ENCODE measurements at regions not wholly inside any gene's neighbourhood (a gene's known extent, or its start where the extent isn't known, plus 50 kb on each side); places are given as distances from the start of the nearest gene placed in this dataset.

- ChIA-PET CTCF (no interaction called here), POLR2A (ENCODE audit: unreplicated experiment) (no interaction called here)
- Histone ChIP-seq H3K36me3 (ENCODE audit: low read depth, low read length) (no peaks in the 10 kb centered on the region), H3K79me2 (ENCODE audit: low read length) (no peaks in the 10 kb centered on the region), H3F3A (ENCODE audit: low read length, unreplicated experiment) (no peaks in the 10 kb centered on the region), H3K9me2 (replicated peaks; ENCODE audit: low read length) (no peaks in the 10 kb centered on the region), H3K27me3 (ENCODE audit: low read length) (no peaks in the 10 kb centered on the region), H3K9ac (ENCODE audit: low read length) (no peak overlapping the region), H3K4me3 (ENCODE audit: low read length) (no peak overlapping the region), H3K4me2 (ENCODE audit: low read length) (no peak overlapping the region), H4K20me1 (ENCODE audit: low read length) (no peaks in the 10 kb centered on the region), H3K9me3 (ENCODE audit: low read length) (no peaks in the 10 kb centered on the region), H3K27ac (ENCODE audit: low read length) (no peak overlapping the region), H3K4me1 (ENCODE audit: insufficient read depth, low read length) (no peaks in the 10 kb centered on the region), H2AFZ (ENCODE audit: low read length) (no peak overlapping the region)
- no peak for DNase-seq
- intact Hi-C loops (cut with micrococcal nuclease): no loop called here
- ATAC-seq: no peak
- no TSS peak for BruUV-seq (replicated peaks)
- no peak for TF ChIP-seq EZH2phosphoT487 (IDR thresholded peaks at IDR 0.05; ENCODE audit: borderline replicate concordance, low read length)
- TF ChIP-seq EZH2 (IDR thresholded peaks at IDR 0.05; ENCODE audit: low read length, unreplicated experiment): no peak
- TF ChIP-seq, protein P1, sequence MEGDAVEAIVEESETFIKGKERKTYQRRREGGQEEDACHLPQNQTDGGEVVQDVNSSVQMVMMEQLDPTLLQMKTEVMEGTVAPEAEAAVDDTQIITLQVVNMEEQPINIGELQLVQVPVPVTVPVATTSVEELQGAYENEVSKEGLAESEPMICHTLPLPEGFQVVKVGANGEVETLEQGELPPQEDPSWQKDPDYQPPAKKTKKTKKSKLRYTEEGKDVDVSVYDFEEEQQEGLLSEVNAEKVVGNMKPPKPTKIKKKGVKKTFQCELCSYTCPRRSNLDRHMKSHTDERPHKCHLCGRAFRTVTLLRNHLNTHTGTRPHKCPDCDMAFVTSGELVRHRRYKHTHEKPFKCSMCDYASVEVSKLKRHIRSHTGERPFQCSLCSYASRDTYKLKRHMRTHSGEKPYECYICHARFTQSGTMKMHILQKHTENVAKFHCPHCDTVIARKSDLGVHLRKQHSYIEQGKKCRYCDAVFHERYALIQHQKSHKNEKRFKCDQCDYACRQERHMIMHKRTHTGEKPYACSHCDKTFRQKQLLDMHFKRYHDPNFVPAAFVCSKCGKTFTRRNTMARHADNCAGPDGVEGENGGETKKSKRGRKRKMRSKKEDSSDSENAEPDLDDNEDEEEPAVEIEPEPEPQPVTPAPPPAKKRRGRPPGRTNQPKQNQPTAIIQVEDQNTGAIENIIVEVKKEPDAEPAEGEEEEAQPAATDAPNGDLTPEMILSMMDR (conservative IDR thresholded peaks at IDR 0.05; ENCODE audit: low read depth, low read length): no peak
Measured at GRCh38 chr4:134297765-134298164, 96.2 kb upstream of the PABPC4L start.

- DNase-seq (no peak), ATAC-seq (no peak)
- Histone ChIP-seq H3K9me2 (replicated peaks; ENCODE audit: low read length) (no peaks in the 10 kb centered on the region), H4K20me1 (ENCODE audit: low read length) (no peaks in the 10 kb centered on the region), H3K27me3 (ENCODE audit: low read length) (no peaks in the 10 kb centered on the region), H3K4me2 (ENCODE audit: low read length) (no peak overlapping the region), H3K36me3 (ENCODE audit: low read depth, low read length) (no peaks in the 10 kb centered on the region), H3K4me1 (ENCODE audit: insufficient read depth, low read length) (no peaks in the 10 kb centered on the region), H2AFZ (ENCODE audit: low read length) (no peak overlapping the region), H3K27ac (ENCODE audit: low read length) (no peak overlapping the region), H3F3A (ENCODE audit: low read length, unreplicated experiment) (no peaks in the 10 kb centered on the region), H3K9me3 (ENCODE audit: low read length) (no peaks in the 10 kb centered on the region), H3K9ac (ENCODE audit: low read length) (no peak overlapping the region), H3K79me2 (ENCODE audit: low read length) (no peaks in the 10 kb centered on the region), H3K4me3 (ENCODE audit: low read length) (no peak overlapping the region)
- intact Hi-C loops (cut with micrococcal nuclease): no loop called here
- TF ChIP-seq EZH2phosphoT487 (IDR thresholded peaks at IDR 0.05; ENCODE audit: borderline replicate concordance, low read length) (no peak), EZH2 (IDR thresholded peaks at IDR 0.05; ENCODE audit: low read length, unreplicated experiment) (no peak)
- TF ChIP-seq, protein P1 (conservative IDR thresholded peaks at IDR 0.05; ENCODE audit: low read depth, low read length): no peak
- ChIA-PET POLR2A (ENCODE audit: unreplicated experiment) (no interaction called here), CTCF (no interaction called here)
- BruUV-seq (replicated peaks): no TSS peak
Measured at GRCh38 chr4:134282680-134283079, 81.1 kb upstream of the PABPC4L start.

- H3K4me2 ChIP-seq (ENCODE audit: low read length): no peak overlapping the region
- H3F3A ChIP-seq (ENCODE audit: low read length, unreplicated experiment): no peaks in the 10 kb centered on the region
- no peaks in the 10 kb centered on the region for H3K4me1 ChIP-seq (ENCODE audit: insufficient read depth, low read length)
- DNase-seq (peak; percentile 6), ATAC-seq (peak; percentile 64)
- no peaks in the 10 kb centered on the region for H3K9me3 ChIP-seq (ENCODE audit: low read length)
- H3K27me3 ChIP-seq (ENCODE audit: low read length): no peaks in the 10 kb centered on the region
- ChIA-PET POLR2A (ENCODE audit: unreplicated experiment) (no interaction called here), CTCF (interaction anchor here (0.6 kb wide), 1 partner anchor 627 kb away, joined by 3 read pairs; no protein-coding TSS in a partner anchor)
- BruUV-seq (replicated peaks): no TSS peak
- no peaks in the 10 kb centered on the region for H3K9me2 ChIP-seq (replicated peaks; ENCODE audit: low read length)
- no peak overlapping the region for H3K4me3 ChIP-seq (ENCODE audit: low read length)
- H3K9ac ChIP-seq (ENCODE audit: low read length): no peak overlapping the region
- no peaks in the 10 kb centered on the region for H3K79me2 ChIP-seq (ENCODE audit: low read length)
- H3K27ac ChIP-seq (ENCODE audit: low read length): no peak overlapping the region
- no peak for TF ChIP-seq EZH2phosphoT487 (IDR thresholded peaks at IDR 0.05; ENCODE audit: borderline replicate concordance, low read length)
- TF ChIP-seq, protein P1 (conservative IDR thresholded peaks at IDR 0.05; ENCODE audit: low read depth, low read length): no peak
- TF ChIP-seq EZH2 (IDR thresholded peaks at IDR 0.05; ENCODE audit: low read length, unreplicated experiment): no peak
- no peaks in the 10 kb centered on the region for H3K36me3 ChIP-seq (ENCODE audit: low read depth, low read length)
- no peaks in the 10 kb centered on the region for H4K20me1 ChIP-seq (ENCODE audit: low read length)
- intact Hi-C loops (cut with micrococcal nuclease): no loop called here
- H2AFZ ChIP-seq (ENCODE audit: low read length): no peak overlapping the region
Measured at GRCh38 chr4:134278675-134279074, 77.1 kb upstream of the PABPC4L start.

All from PC-3 (cell line).